Fibroblast of the aortic adventitia (primary cell): ENCODE measurements at regions not wholly inside any gene's neighbourhood (a gene's known extent, or its start where the extent isn't known, plus 50 kb on each side); places are given as distances from the start of the nearest gene placed in this dataset.
"Not testable (repeated sequence)": the region's sequence is repeated elsewhere in the genome, so short reads cannot be mapped to it uniquely, and the experiment has no call there.

Source experiments
- DNase-seq: peaks from one replicate; pipeline ENCODE4 v3.0.0-alpha.2; 2010; ENCODE audit warnings: low read depth
- H3K4me3 ChIP-seq: 2 replicates; pipeline ENCODE4 v1.5.1; 2011; ENCODE audit warnings: low read depth, mild to moderate bottlenecking, control low read depth, low read length, moderate library complexity
- TF ChIP-seq, protein P1 (sequence below): IDR thresholded peaks from 2 replicates; pipeline ENCODE4 v1.5.1; 2011; ENCODE audit warnings: mild to moderate bottlenecking, low read length, control low read depth, inconsistent platforms; ENCODE audit not compliant: insufficient read depth

DNA sequence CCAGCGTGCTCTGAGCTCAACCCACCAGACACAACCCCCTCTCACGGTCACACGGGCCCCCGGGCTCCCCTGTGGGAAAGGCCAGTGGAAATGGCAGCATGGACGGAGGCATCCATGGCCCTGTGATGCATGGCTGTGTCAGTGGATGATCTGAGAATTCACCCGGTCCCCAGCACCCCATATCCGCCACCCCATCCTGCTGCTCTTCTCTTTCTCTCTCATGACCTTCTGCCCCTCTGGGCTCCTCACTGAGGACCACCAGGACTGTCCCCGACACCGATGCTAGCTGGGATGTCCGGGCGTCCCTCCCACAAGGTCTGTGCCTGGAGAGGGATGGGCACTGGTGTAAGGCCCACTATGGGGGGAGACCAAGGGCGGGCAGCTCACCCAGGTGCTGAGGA is 282.2 kb downstream of the ADGRD1 start:
- TF ChIP-seq, protein P1, sequence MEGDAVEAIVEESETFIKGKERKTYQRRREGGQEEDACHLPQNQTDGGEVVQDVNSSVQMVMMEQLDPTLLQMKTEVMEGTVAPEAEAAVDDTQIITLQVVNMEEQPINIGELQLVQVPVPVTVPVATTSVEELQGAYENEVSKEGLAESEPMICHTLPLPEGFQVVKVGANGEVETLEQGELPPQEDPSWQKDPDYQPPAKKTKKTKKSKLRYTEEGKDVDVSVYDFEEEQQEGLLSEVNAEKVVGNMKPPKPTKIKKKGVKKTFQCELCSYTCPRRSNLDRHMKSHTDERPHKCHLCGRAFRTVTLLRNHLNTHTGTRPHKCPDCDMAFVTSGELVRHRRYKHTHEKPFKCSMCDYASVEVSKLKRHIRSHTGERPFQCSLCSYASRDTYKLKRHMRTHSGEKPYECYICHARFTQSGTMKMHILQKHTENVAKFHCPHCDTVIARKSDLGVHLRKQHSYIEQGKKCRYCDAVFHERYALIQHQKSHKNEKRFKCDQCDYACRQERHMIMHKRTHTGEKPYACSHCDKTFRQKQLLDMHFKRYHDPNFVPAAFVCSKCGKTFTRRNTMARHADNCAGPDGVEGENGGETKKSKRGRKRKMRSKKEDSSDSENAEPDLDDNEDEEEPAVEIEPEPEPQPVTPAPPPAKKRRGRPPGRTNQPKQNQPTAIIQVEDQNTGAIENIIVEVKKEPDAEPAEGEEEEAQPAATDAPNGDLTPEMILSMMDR: no peak
- H3K4me3 ChIP-seq: no peak overlapping the region
- DNase-seq: no peak

DNA sequence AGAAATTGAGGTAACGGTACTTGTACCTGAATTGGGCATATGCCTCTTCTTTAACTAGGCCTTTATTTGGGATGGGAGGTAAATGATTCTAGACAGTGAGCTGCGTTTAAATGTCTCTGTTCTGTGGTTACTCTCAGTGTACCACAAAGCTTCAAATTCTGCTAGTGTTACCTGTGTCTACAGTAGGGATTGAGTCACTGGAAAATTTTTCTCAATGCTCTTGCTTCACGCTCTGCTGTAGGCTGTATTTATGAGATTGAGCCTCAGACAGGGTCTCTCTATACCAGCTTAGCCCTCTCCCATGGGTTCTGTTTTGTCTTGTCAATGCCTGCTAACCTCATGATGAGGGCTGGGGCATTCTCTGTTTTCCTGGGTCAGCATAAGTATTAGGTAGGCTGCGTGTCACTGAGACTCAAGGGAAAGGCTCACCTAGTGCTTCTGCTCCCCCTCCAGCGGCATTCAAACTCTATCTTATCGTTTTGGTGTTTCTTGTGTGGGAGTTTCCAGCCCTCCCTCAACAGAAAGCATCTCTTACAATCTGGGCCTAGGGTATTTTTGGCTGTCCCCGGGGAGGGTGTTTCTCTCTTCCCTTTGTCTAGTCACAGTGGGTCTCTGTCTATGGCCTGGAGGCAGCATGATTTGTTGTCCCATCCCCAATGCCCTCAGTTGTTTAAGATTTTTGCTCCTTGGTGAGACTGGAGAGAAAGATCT is 285.8 kb downstream of the ADGRD1 start:
- H3K4me3 ChIP-seq: no peak overlapping the region
- TF ChIP-seq, protein P1: no peak
- DNase-seq: no peak

DNA sequence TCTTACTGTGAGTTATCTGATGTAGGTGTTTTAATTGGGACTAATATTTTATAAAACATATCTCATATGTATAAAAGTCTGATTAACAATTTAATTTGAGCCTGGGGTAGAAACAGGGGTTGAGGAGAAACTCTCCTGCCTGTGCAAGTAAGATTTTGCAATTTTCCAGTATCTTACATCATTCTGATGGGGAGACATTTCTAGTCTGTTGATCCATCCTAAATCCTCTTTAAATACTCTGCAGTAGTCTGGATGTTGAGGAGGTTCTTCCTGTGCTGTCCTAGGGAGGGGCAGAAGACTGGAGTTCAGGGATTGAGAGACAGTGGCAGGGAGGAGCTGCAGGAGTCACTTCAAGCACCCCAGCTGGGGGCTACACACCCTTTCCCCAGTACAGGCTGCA is 287.8 kb downstream of the ADGRD1 start:
- TF ChIP-seq, protein P1: no peak
- no peak overlapping the region for H3K4me3 ChIP-seq
- no peak for DNase-seq

DNA sequence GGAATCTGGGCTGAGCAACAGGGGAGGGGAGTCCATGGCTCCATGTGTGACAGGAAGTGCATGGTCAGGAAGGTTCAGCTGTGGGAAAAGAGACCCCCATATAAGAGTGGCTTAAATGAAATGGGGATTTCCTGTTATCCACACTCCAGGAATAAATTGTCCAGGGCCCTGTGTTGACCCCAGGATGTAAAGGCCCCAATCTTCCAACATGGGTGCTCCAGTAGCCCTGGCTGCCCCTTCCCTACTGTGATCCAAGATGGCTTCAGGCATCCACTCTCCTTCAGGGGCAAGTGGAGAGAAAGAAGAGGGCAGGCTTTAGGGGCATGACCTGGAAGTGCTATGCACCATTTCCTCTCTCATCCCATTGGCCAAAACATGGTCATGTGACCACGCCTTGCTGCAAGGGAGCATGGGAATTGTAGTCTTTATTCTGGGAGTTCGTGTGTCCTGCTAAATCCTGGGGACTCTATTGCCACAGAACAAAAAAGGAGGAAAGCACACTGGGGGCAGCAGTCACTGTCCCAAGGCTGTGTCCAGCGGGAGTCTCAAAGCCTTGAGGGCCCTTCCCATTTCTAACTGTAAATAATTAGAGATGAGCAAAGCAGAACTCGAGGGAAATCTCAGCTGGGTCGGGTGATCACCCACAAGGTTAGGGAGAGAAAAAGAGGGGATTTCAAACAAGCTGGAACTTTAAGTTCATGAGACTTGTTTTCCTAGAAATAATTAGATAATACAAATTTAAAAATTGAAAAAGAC is 289.2 kb downstream of the ADGRD1 start:
- TF ChIP-seq, protein P1: no peak
- no peak for DNase-seq
- H3K4me3 ChIP-seq: no peak overlapping the region

DNA sequence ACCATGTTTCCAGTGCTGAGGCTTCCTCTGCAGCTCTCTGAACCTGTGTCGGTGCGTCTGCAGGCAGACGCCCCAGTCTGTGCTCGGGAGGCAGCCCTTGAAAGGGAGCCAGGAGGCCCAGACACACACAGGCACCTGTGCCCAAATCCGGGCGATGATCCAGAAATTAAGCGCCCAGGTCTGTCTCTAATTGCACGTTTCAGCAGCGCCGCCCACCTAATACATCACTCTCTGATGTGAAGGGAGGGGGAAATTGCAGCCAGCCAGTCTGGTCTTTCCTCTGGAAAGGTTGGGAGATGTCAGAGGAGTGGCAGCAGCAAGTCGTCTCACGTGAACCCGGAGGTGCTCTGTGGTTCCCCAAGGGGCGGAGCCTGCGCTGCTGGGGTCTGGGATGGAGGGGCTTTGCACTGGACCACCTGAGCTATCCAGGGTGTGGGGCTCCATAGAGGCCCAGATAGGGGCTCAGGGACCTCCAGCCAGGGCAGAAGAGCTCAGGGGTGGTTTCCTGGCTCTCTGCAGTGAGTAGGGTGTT is 290.5 kb downstream of the ADGRD1 start:
- DNase-seq, H3K4me3 ChIP-seq: not testable (repeated sequence)

DNA sequence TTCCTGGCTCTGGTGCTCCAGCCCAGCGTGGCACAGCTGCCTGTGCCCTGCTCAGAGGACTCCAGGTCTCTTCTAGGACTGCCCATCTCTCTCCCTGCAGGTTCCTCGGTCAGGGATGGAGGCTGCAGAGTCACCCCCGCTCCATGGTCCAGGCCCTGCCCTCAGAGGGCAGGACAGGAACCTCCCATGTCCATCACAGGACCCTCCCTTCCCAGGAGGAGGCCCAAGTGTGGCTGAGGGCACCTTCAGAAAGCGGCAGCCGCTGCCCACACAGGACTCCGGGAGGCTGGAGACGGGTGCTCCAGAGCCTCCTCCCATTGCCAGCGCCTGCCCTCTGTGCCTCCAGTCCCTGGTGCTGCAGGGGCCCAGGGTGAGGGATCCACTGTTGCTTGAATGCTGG is 291.5 kb downstream of the ADGRD1 start:
- DNase-seq, H3K4me3 ChIP-seq: not testable (repeated sequence)

DNA sequence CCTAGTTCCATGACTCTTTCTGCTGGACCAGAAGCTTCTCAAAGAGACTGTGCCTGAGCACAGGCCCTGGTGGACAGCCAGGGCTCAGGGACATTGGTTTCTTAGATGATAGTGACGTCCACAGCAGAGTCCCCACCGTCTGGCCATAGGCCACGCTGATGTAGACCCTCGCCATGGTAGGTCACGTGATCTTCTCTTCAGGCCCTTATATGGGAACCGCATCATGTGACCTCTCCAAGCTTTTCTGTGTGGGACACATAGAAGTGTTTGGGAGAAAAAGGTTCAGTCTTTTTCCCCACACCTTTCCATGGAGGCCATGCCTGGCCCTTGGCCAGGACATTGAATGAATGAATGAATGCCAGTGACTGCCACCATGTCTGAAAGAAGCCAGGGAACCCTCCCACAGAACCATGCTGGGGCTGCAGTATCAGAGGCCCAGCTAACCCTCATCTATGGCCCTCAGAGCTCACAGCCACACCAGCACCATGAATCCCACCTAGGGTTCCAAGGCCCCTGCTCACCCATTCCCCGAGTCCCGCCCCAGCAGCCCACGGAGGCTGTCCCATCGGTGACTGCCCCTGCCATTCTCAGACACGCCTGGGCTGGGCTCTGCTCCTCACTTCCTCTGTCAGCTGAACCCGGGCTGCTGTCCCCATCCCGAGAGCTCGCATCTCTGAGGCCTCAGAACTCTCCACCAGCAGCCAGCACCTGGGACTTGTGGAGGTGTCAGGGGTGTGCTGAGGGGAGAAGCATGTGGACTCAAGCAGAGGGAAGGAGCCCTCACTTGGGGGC is 292.1 kb downstream of the ADGRD1 start:
- no peak for DNase-seq
- H3K4me3 ChIP-seq: no peak overlapping the region
- TF ChIP-seq, protein P1: no peak

DNA sequence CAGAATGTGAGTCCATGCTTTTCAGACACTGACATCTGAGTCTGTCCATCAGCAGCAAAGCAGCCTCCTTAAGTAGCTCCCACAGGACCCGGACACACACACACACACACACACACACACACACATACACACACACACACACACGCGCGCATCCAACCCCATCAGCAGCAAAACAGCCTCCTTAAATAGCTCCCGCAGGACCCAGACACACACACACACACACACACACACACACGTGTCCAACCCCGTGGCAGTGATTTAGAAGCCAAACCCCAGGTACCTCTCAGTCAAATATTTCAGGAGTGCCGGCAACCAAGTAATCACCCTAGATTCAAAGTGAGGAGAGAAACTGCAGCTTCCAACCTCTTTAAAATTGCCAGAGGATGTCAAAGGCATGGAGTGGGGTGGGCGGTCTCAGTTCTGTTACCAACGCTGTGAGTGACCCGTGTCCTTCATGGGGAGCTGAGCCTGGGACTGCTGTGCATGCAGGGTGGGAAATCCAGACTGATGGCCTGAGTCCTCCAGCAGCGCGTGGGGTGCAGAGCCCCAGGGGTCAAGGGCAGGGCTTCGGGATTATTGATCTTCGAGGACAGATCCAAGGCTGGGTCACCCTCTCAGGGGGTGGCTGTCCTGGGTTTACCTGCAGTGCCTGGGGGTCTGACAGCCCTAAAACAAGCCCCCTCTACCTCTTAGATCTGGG is 293.5 kb downstream of the ADGRD1 start:
- not testable (repeated sequence) for DNase-seq

DNA sequence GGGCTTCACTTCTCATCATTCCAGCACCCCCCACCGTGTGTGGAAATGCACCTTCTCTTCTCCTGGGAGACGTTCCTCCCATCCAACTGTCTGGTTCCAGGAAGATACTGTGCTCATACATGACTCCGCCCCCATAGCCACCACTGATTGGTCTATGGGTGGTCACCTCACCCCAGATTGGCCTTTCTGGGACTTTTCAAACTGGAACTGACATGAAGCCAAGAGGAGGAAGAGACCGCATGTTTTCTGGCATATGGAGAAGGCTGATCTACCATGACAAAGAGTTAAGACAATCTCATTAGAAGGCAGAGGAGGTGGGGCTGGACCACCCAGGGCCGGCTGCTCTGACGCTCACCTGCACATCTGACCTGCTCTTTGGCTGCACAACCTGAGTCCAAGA is 294.2 kb downstream of the ADGRD1 start:
- DNase-seq, H3K4me3 ChIP-seq: not testable (repeated sequence)

More for the DNA sequence above, 293.5 kb downstream of the ADGRD1 start:
- not testable (repeated sequence) for H3K4me3 ChIP-seq
